ENCODE measurements at regions not wholly inside any gene's neighbourhood (a gene's known extent, or its start where the extent isn't known, plus 50 kb on each side); places are given as distances from the start of the nearest gene placed in this dataset.
A peak's percentile ranks its signal among the peaks of the same experiment; 100 is the strongest.

- peak; percentile 3 for DNase-seq (ENCODE audit: low read depth, low spot score)
- no peak overlapping the region for H3K4me3 ChIP-seq (ENCODE audit: low read depth, low read length)
- in situ Hi-C loops (cut with HindIII; ENCODE audit: low sequenced_read_pairs): no loop called here
- TF ChIP-seq CTCF (IDR thresholded peaks at IDR 0.05; ENCODE audit: low read depth, low read length): no peak
Observed at GRCh38 chr2:64348386-64349130, 105.4 kb upstream of the LGALSL start.

GRCh38 chr2:64349131-64349530 is 104.8 kb upstream of the LGALSL start:
- in situ Hi-C loops (cut with HindIII; ENCODE audit: low sequenced_read_pairs): no loop called here
- H3K4me3 ChIP-seq (ENCODE audit: low read depth, low read length): no peak overlapping the region
- no peak for TF ChIP-seq CTCF (IDR thresholded peaks at IDR 0.05; ENCODE audit: low read depth, low read length)
- no peak for DNase-seq (ENCODE audit: low read depth, low spot score)

GRCh38 chr2:64350996-64351395 is 103.0 kb upstream of the LGALSL start:
- H3K4me3 ChIP-seq (ENCODE audit: low read depth, low read length): no peak overlapping the region
- in situ Hi-C loops (cut with HindIII; ENCODE audit: low sequenced_read_pairs): no loop called here
- no peak for TF ChIP-seq CTCF (IDR thresholded peaks at IDR 0.05; ENCODE audit: low read depth, low read length)
- DNase-seq (ENCODE audit: low read depth, low spot score): no peak

- TF ChIP-seq CTCF (IDR thresholded peaks at IDR 0.05; ENCODE audit: low read depth, low read length): no peak
- in situ Hi-C loops (cut with HindIII; ENCODE audit: low sequenced_read_pairs): no loop called here
- DNase-seq (ENCODE audit: low read depth, low spot score): no peak
- H3K4me3 ChIP-seq (ENCODE audit: low read depth, low read length): no peak overlapping the region
Observed at GRCh38 chr2:64352292-64352691, 101.7 kb upstream of the LGALSL start.

GRCh38 chr2:64354857-64355680 is 98.9 kb upstream of the LGALSL start:
- in situ Hi-C loops (cut with HindIII; ENCODE audit: low sequenced_read_pairs): no loop called here
- no peak for TF ChIP-seq CTCF (IDR thresholded peaks at IDR 0.05; ENCODE audit: low read depth, low read length)
- H3K4me3 ChIP-seq (ENCODE audit: low read depth, low read length): no peak overlapping the region
- DNase-seq (ENCODE audit: low read depth, low spot score): peak; percentile 72

GRCh38 chr2:64356906-64357305 is 97.1 kb upstream of the LGALSL start:
- H3K4me3 ChIP-seq (ENCODE audit: low read depth, low read length): no peak overlapping the region
- no peak for TF ChIP-seq CTCF (IDR thresholded peaks at IDR 0.05; ENCODE audit: low read depth, low read length)
- DNase-seq (ENCODE audit: low read depth, low spot score): no peak
- in situ Hi-C loops (cut with HindIII; ENCODE audit: low sequenced_read_pairs): no loop called here
